ENCODE measurements at regions not wholly inside any gene's neighbourhood (a gene's known extent, or its start where the extent isn't known, plus 50 kb on each side); places are given as distances from the start of the nearest gene placed in this dataset.

DNA sequence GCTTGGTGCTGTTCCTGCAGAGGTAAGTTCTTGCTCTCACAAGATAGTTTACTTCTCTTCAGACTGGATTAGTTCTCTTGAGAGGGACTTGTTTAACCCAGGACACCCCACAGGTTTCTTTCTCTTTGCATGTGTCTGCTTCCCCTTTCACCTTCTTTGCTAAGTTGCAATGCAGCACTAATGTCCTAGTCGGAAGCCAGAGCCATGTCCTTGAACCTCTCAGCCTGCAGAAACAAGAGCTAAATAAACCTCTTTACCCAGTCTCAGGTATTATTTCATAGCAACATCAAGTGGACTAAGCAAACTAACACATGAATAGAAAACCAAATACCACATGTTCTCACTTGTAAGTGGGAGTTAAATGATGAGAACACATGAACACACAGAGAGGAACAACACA is 915.2 kb downstream of the NSUN3 start:
- no peak for DNase-seq

- no peak for DNase-seq
Measured at GRCh38 chr3:94985778-94986177, 922.9 kb downstream of the NSUN3 start.

DNA sequence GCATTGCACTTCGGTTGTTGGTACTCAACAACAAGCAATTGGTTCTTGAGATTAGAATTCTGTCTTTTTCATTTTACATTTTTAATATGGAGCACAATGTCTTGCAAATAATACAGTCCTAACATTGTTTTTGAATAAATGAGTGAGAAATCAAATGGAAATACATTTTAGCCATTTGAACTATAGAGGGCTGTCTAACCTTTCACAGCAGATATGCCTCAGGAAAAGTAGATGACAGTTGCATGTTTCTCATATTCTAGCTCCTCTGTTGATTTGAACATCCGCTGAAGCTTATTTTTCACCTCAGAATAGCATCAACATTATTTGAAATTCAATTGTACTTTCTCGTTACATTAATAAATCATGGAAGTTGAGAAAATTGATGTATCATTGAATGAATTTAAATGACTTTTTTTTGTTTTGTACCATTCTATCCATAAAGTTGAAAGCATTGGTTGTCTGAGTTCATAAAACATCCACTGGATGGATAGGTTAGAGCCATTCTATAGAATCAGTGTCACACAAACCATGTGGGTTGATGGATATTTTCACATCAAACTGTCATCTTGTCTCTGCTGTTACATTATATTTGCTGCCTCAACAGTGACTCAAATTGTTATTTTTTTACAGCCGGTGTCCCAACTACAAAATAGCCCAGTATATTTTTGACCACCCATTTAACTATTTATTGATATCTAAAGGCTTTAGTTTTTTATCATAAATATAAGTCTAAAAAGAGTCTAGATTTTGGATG is 928.3 kb downstream of the NSUN3 start:
- DNase-seq = no peak

DNA sequence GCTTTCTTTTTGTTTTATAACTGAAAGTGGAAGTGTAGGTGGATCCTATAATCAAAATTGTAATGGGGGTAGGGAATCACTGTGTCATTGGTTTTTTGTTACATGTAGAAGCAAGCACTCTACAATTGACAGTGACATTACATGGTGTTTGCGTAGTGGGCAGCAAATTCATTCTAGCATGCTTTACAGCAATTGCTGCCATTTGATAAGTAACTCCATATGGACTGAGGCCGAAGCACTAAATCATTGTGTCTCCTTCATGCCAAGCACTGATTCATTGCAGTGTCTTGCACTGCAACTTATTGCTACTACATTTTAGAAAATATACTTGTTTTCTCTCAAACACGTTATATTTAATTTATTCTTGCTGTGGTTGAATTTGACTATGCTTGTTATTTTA is 933.9 kb downstream of the NSUN3 start:
- DNase-seq = no peak

- DNase-seq = no peak
Measured at GRCh38 chr3:95002438-95003046, 939.7 kb downstream of the NSUN3 start.

- no peak for DNase-seq
Measured at GRCh38 chr3:95028688-95029087, 965.8 kb downstream of the NSUN3 start.

DNA sequence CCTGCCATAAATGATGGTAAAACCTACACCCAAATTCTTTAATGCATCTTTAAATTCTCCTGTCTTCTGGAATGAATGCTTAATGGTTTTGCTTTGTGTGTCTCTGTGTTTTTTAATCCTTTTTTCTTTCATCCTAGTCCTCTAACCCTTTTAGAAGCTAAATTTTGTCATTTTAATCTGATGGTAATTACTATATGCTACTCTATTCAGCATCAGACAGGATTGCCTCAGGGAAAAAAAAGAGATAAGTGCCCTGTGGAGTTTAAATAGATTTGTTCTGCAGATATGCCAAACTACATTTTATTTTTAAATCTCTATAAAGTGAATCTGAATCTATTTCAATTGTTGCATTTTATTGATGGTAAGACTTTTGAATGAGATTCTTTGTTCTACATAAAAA is 966.8 kb downstream of the NSUN3 start:
- DNase-seq = no peak

DNA sequence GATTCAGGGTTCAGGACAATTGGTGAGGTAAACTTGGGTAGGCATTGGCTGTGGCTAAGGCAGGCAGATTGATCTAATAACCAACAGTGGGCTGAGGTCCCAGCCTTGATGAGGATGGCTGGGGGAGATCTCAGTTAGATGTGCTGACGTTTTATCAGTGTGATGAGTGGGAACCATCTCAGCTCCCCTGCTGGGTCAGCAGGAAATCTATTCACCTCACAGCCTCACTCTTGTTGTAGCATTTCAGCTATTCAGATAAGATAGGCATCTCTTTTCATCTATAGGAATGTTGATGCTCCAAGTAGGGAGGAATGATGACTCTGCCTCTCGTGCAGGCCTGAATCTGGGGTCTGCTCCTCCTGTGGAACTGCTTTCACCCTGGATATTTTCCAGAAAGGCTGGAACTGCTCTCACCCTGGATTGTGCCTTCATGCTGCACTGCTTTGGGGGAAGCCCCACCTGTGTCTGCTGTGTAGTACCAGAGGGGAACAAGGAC is 973.7 kb downstream of the NSUN3 start:
- DNase-seq = no peak

DNA sequence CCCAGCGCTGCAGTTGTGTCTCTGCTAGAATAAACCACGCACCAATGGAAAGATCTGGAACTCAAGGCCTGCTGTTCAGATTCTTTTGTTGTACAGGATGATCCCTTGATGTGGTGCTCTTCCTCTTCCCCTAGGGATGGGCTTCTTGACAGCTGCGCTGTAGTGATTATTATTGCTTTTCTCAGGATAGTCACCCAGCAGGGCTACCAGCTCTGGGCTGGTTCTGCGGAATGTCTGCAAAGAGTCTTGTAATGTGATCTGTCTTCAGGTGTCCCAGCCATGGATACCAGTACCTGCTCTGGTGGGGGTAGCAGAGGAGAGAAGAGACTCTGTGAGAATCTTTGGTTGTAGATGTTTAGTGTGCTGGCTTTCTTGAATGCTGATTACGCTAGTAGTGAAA is 974.2 kb downstream of the NSUN3 start:
- DNase-seq = no peak

- DNase-seq = no peak
Measured at GRCh38 chr3:95037927-95038326, 975.1 kb downstream of the NSUN3 start.

DNA sequence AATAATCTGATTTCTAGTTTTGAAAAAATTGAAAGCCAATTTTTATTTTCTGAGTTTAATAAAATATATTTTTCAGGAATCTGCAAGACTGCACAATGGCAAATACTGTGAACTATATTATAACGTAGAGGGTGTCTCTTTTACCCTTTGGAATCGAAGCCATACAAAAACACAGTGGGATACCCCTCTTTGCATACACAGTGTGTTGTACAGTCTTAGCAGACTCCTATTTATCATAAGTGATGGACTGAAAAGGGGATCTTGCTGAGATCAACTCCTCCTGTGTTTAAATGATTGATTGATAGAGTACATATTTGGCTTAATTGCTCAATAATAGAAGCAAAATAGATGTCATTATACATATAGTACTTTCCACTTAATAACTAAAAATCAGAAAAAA is 981.2 kb downstream of the NSUN3 start:
- no peak for DNase-seq

- DNase-seq = no peak
Measured at GRCh38 chr3:95048564-95048963, 985.7 kb downstream of the NSUN3 start.

DNA sequence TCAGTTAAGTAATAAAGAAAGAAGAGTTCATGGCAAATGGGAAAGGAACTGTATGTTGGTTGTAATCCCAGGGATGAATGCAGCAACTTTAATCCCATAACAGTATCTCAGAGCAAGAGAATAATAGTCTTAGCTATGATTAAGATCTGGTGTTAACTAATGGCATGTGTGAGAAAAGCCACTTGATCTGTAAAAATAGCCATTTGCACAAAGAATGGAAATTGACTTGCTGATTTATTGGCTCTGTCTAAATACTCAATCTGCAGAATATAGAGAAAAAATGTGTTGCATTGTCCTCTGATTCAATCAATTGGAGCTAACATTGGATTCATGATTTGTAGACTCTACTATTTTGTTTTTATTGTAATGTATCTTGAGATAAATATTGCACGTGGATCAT is 987.0 kb downstream of the NSUN3 start:
- no peak for DNase-seq

DNA sequence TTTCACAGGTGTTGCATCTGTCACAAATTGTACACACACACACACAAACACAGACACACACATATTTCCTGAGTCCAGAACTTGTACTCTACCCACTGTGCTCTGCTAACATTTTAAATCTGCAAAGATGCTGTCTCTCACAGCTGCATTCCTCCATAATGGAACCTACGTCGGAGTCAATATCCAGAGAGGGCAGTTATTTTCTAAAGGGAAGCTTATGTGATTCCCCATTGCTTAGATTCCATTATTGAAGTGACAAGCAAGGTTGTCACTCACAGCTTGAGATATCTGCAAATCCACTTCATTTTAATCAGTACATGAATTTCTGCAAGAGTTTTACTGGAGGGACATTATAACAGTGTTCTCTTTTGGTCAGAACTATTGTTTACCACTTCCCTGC is 992.4 kb downstream of the NSUN3 start:
- no peak for DNase-seq

- no peak for DNase-seq
Measured at GRCh38 chr3:95082191-95082590, 1019.3 kb downstream of the NSUN3 start.

GRCh38 chr3:95084738-95085137 is 1021.9 kb downstream of the NSUN3 start:
- DNase-seq = no peak

DNA sequence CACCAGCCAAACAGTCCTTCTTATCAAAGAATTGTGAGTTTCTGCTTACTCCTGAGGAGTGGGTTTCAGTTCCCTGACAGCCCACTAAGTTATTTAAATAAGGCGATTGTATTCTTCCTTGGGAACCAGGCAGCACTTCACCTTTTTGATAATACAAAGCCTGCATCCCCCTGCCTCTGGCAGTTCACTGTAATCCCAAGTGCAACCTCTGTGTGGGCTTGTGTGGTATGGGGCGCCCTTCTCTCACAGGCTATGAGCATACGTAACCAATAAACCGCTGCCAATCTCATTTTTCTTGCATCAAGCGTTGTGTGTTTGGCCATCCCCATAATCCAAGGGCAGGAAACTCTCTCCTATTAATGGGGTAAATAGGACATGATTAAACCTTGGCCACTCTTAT is 1025.6 kb downstream of the NSUN3 start:
- no peak for DNase-seq

DNA sequence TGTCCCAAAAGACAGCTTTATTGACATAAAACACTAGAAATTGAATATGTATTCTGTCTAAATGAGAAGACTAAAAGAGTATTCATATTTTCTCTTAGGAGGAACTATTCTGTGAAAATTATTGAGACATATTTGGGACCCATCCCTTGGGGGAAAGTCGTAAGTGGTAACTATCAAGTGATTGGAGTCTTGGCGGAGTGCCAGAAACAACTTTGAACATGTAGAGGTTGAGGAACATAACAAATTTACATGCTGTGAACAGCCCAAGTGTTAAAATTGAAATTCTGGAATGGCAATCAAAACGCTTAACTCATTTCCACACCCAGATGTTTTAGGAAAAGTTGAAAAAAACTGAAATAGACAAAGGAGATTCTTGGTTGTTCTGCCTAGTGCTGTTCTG is 1034.6 kb downstream of the NSUN3 start:
- no peak for DNase-seq

- no peak for DNase-seq
Measured at GRCh38 chr3:95120921-95121320, 1058.1 kb downstream of the NSUN3 start.

DNA sequence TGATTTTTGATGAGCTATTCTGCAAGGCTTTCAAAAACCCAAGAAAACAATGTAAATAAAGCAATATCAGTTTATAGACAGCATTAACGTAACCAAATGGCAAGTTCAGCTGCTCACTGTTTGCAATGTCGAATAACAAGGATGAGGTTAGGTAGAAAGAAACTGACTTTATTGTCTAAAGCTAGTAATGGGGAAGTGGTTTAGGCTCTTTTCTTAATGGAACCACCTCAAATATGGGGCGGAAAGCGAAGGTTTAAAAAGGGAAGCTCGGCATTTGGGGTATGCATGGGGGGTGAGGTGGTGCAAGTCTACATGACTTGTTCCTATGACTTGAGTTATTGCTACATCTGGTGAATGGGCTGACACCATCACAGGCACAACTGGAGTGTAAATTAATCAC is 1060.2 kb downstream of the NSUN3 start:
- DNase-seq = no peak

DNA sequence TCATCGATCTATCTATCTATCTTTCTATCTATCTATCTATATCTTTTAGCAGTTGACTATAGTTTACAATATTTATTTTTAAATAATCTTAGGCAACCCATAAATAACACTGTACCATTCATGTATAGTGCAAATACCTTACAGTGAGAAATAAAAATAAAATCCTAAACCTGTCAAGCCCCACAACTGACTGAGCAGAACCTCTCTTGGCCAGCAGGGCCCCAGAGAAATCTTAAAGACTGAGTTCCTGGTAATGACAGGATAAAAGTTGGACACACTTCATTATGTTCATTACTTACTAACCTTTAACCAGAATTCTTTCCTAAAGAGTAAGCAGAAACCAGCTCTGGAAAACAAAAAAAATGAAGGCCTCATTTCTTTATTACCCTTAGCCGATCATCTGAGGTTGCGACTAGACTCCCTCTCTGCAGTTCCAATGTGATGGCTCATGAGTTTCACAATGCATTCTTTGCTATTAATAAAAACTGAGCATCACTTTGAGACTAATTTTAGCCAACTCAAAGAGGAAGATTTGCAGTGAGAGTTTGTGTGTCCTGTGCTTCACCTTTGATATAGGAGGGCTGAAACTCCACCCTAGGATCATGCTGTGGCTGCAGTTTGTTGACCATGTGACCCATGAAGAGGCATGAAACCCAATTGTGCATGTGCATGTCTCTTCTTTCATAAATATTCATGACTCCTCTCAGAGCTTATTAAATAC is 1072.0 kb downstream of the NSUN3 start:
- no peak for DNase-seq

DNA sequence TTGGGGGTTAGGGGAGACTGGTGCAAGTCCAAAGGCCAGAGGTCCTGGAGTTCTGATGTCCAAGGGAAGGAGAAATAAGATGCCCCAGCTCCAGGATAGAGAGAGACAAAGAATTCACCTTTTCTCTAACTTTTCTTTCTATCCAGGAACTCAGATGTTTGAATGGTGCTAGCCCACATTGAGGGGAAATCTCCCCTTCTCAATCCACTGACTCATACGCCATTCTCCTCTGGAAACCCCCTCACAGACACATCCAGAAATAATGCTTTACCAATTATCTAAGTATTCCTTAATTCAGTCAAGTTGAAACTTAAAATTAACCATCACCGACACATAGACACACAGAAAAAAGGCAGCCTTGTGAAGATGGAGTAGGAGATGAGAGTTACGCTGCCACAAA is 1085.2 kb downstream of the NSUN3 start:
- DNase-seq = no peak

- DNase-seq = no peak
Measured at GRCh38 chr3:95151590-95151989, 1088.7 kb downstream of the NSUN3 start.
